HCT116 (cell line): ENCODE measurements at regions not wholly inside any gene's neighbourhood (a gene's known extent, or its start where the extent isn't known, plus 50 kb on each side); places are given as distances from the start of the nearest gene placed in this dataset.

ENCODE experiments used
- ATAC-seq: fragments of 200-7000 bp; cut with Tn5 transposase; 2 replicates; pipeline ENCODE4 v1.9.1; 2020; ENCODE audit warnings: mild to moderate bottlenecking, moderate library complexity
- BruUV-seq: library from RNA; stranded (reverse); fragments of 400-500 nt; replicated peaks from 2 replicates; lab custom pipeline; 2021; lab: Mats Ljungman, UMichigan
- CTCF ChIA-PET: fragments of 300-600 bp; sonication (Branson Sonifier 250); formaldehyde crosslinking; loops from one replicate; lab custom pipeline; 2021; ENCODE audit warnings: antibody characterized with exemption; lab: Charles Lee
- POLR2A ChIA-PET: fragments of 300-600, 350-600 bp; sonication (Branson Sonifier 250); formaldehyde crosslinking; loops from one replicate; lab custom pipeline; 2021; ENCODE audit warnings: antibody characterized with exemption; lab: Charles Lee
- RAD21 ChIA-PET, 2 experiments: fragments of 300-600 bp; sonication (Branson Sonifier 250); formaldehyde crosslinking; loops; one replicate each; lab custom pipeline; 2023; ENCODE audit warnings: low total read pairs in 2 of 2; ENCODE audit not compliant: uncharacterized antibody in 2 of 2, unreplicated experiment in 2 of 2, low non-redundant PET in 1 of 2; lab: Charles Lee
- DNase-seq: peaks from one replicate; pipeline ENCODE4 v3.0.0-alpha.2; 2010; ENCODE audit warnings: low read depth, low spot score
- H2AFZ ChIP-seq: fragments of 200-600 bp; shearing (Covaris generic), sonication (generic); 2 replicates; pipeline ENCODE4 v1.6.1; 2017; ENCODE audit warnings: low read depth, mixed run types, mixed read lengths, antibody characterized with exemption, low read length; ENCODE audit not compliant: poor library complexity, severe bottlenecking
- H3K27ac ChIP-seq: 2 replicates; pipeline ENCODE4 v1.5.1; 2012; ENCODE audit warnings: low read depth, low read length
- H3K27me3 ChIP-seq: fragments of 200-600 bp; sonication (generic); 2 replicates; pipeline ENCODE4 v1.6.1; 2016; ENCODE audit warnings: mixed run types, low read length, mixed read lengths; ENCODE audit not compliant: insufficient read depth
- H3K36me3 ChIP-seq, 2 experiments: fragments of 200-500 bp in 1 of 2; fragments of 200-600 bp in 1 of 2; sonication (Bioruptor generic) in 1 of 2; sonication (generic) in 1 of 2; 2 replicates each; pipeline versions ENCODE4 v1.5.1 to v1.6.1; 2014 to 2016; ENCODE audit warnings: low read length in 2 of 2, inconsistent platforms in 1 of 2, mixed read lengths in 1 of 2, mixed run types in 1 of 2; ENCODE audit not compliant: insufficient read depth in 2 of 2, control insufficient read depth in 1 of 2
- H3K4me1 ChIP-seq, 2 experiments: fragments of 200-600 bp in 1 of 2; sonication (generic) in 1 of 2; 2 replicates each; pipeline versions ENCODE4 v1.5.1 to v1.6.1; 2012 to 2017; ENCODE audit warnings: low read length in 2 of 2, inconsistent platforms in 1 of 2, mild to moderate bottlenecking in 1 of 2, mixed read lengths in 1 of 2, mixed run types in 1 of 2, moderate library complexity in 1 of 2; ENCODE audit not compliant: insufficient read depth in 2 of 2, control insufficient read depth in 1 of 2
- H3K4me2 ChIP-seq: fragments of 200-600 bp; sonication (generic); 2 replicates; pipeline ENCODE4 v1.6.1; 2017; ENCODE audit warnings: mixed run types, low read length, mixed read lengths
- H3K4me3 ChIP-seq, 2 experiments: fragments of 200-600 bp in 1 of 2; sonication (generic) in 1 of 2; replicated peaks in 1 of 2; 2 replicates each; pipeline ENCODE4 v1.5.1; 2011 to 2016; ENCODE audit warnings: low read length in 2 of 2, control low read depth in 1 of 2, low read depth in 1 of 2, mild to moderate bottlenecking in 1 of 2, mixed read lengths in 1 of 2, mixed run types in 1 of 2
- H3K79me2 ChIP-seq: fragments of 200-600 bp; sonication (generic); 2 replicates; pipeline ENCODE4 v1.6.1; 2017; ENCODE audit warnings: mild to moderate bottlenecking, mixed run types, low read length, moderate library complexity, mixed read lengths; ENCODE audit not compliant: insufficient read depth
- H3K9ac ChIP-seq: fragments of 200-600 bp; sonication (generic); 2 replicates; pipeline ENCODE4 v1.6.1; 2016; ENCODE audit warnings: low read length, mixed read lengths
- H3K9me2 ChIP-seq: fragments of 200-600 bp; sonication (generic), shearing (Covaris generic); 2 replicates; pipeline ENCODE4 v1.6.1; 2017; ENCODE audit warnings: mixed run types, mild to moderate bottlenecking, moderate library complexity; ENCODE audit not compliant: insufficient read depth
- H3K9me3 ChIP-seq, 2 experiments: fragments of 200-500 bp in 1 of 2; fragments of 200-600 bp in 1 of 2; sonication (Bioruptor generic) in 1 of 2; sonication (generic) in 1 of 2; 2 replicates each; pipeline ENCODE4 v1.6.1; 2014 to 2017; ENCODE audit warnings: low read length in 2 of 2, mixed read lengths in 2 of 2, inconsistent platforms in 1 of 2, low read depth in 1 of 2, mild to moderate bottlenecking in 1 of 2, mixed run types in 1 of 2, moderate library complexity in 1 of 2; ENCODE audit not compliant: control insufficient read depth in 1 of 2, insufficient read depth in 1 of 2
- H4K20me1 ChIP-seq: fragments of 200-600 bp; sonication (generic), shearing (Covaris generic); 2 replicates; pipeline ENCODE4 v1.6.1; 2017; ENCODE audit warnings: mixed run types, mild to moderate bottlenecking, moderate library complexity; ENCODE audit not compliant: insufficient read depth
- CBX3 ChIP-seq: IDR thresholded peaks from 2 replicates; pipeline ENCODE4 v1.6.1; 2012; ENCODE audit warnings: low read depth
- CEBPB ChIP-seq: IDR thresholded peaks from 2 replicates; pipeline ENCODE4 v1.6.1; 2012; ENCODE audit warnings: low read depth
- EGR1 ChIP-seq: IDR thresholded peaks from 2 replicates; pipeline ENCODE4 v1.6.1; 2012; ENCODE audit warnings: low read depth
- ELF1 ChIP-seq: IDR thresholded peaks from 2 replicates; pipeline ENCODE4 v1.6.1; 2012; ENCODE audit warnings: low read depth, borderline replicate concordance
- EZH2 ChIP-seq: fragments of 200-600 bp; sonication (generic); IDR thresholded peaks from 2 replicates; pipeline ENCODE4 v1.6.1; 2017; ENCODE audit warnings: antibody characterized with exemption, mixed run types
- JUND ChIP-seq: IDR thresholded peaks from 2 replicates; pipeline ENCODE4 v1.6.1; 2012
- POLR2A ChIP-seq: IDR thresholded peaks from 2 replicates; pipeline ENCODE4 v1.7.0; 2011; ENCODE audit warnings: borderline replicate concordance; ENCODE audit not compliant: insufficient read depth, insufficient read length; ENCODE audit errors: extremely low read depth
- POLR2AphosphoS5 ChIP-seq: IDR thresholded peaks from 2 replicates; pipeline ENCODE4 v1.6.1; 2011; ENCODE audit warnings: mild to moderate bottlenecking, low read depth, low read length, moderate library complexity
- RAD21 ChIP-seq: IDR thresholded peaks from 2 replicates; pipeline ENCODE4 v1.6.1; 2012; ENCODE audit warnings: low read depth, mild to moderate bottlenecking
- SIN3A ChIP-seq: IDR thresholded peaks from 2 replicates; pipeline ENCODE4 v1.6.1; 2012; ENCODE audit warnings: low read depth
- SP1 ChIP-seq: IDR thresholded peaks from 2 replicates; pipeline ENCODE4 v1.6.1; 2012; ENCODE audit warnings: low read depth
- SRF ChIP-seq: IDR thresholded peaks from 2 replicates; pipeline ENCODE4 v1.6.1; 2012; ENCODE audit warnings: low read depth
- TCF7L2 ChIP-seq: IDR thresholded peaks from 2 replicates; pipeline ENCODE4 v1.7.0; 2011; ENCODE audit warnings: borderline replicate concordance, inconsistent platforms; ENCODE audit not compliant: insufficient read depth, insufficient read length; ENCODE audit errors: extremely low read depth
- YY1 ChIP-seq: IDR thresholded peaks from 2 replicates; pipeline ENCODE4 v1.6.1; 2011; ENCODE audit warnings: low read length, low read depth, moderate library complexity, mild to moderate bottlenecking; ENCODE audit not compliant: insufficient replicate concordance; ENCODE audit errors: extremely low read depth
- ZFX ChIP-seq: fragments of 450-650 bp; IDR thresholded peaks from 2 replicates; pipeline ENCODE4 v1.6.1; 2017
- ZNF274 ChIP-seq: fragments of 200-500 bp; sonication (Bioruptor generic); IDR thresholded peaks from 2 replicates; pipeline ENCODE4 v1.6.1; 2014; ENCODE audit warnings: mild to moderate bottlenecking, low read depth, low read length, inconsistent platforms
- intact Hi-C: fragments of 100-400 bp; cut with micrococcal nuclease; formaldehyde crosslinking; loops from 2 replicates; pipeline ENCODE4 v1.10.0; 2022
- TF ChIP-seq, protein P1 (sequence below): IDR thresholded peaks from 2 replicates; pipeline ENCODE4 v1.6.1; 2012
- TF ChIP-seq, protein P2 (sequence below): IDR thresholded peaks from 2 replicates; pipeline ENCODE4 v1.6.1; 2011; ENCODE audit warnings: mild to moderate bottlenecking, low read length, moderate library complexity; ENCODE audit not compliant: insufficient replicate concordance; ENCODE audit errors: extremely low read depth
- TF ChIP-seq, protein P3 (sequence below), 3 experiments: fragments of 200-600 bp in 1 of 3; sonication (generic) in 1 of 3; IDR thresholded peaks in 2 of 3; conservative IDR thresholded peaks in 1 of 3; 2 replicates each; pipeline ENCODE4 v1.5.1; 2012 to 2017; ENCODE audit warnings: low read depth in 2 of 3, low read length in 2 of 3, antibody characterized with exemption in 1 of 3, borderline replicate concordance in 1 of 3, control low read depth in 1 of 3, mild to moderate bottlenecking in 1 of 3, mixed read lengths in 1 of 3, mixed run types in 1 of 3, moderate library complexity in 1 of 3; ENCODE audit not compliant: insufficient read depth in 1 of 3

DNA sequence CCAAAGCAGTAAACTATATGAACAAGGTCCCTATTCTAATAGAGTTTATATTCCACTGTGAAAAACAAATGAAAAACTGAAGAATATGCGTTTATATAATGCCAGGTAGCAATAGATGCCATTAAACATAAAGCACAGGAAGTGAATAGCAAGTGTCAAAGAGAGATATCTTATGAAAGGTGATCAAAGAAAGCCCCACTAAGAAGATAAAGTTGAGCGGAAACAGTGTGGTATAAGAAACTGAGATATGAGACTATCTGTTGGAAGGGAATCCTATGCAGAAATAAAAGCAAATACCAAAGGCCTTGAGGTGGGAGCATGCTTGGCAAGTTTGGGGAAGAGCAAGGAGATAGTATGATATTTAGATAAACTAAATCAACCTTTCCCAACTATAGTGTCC, 123.1 kb upstream of the FAR2 start (continued):
- TF ChIP-seq RAD21 (no peak), ELF1 (no peak), EZH2 (no peak), EGR1 (no peak), SIN3A (no peak), ZNF274 (no peak)
- TF ChIP-seq, protein P1, sequence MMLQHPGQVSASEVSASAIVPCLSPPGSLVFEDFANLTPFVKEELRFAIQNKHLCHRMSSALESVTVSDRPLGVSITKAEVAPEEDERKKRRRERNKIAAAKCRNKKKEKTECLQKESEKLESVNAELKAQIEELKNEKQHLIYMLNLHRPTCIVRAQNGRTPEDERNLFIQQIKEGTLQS: no peak
- TF ChIP-seq, protein P2, sequence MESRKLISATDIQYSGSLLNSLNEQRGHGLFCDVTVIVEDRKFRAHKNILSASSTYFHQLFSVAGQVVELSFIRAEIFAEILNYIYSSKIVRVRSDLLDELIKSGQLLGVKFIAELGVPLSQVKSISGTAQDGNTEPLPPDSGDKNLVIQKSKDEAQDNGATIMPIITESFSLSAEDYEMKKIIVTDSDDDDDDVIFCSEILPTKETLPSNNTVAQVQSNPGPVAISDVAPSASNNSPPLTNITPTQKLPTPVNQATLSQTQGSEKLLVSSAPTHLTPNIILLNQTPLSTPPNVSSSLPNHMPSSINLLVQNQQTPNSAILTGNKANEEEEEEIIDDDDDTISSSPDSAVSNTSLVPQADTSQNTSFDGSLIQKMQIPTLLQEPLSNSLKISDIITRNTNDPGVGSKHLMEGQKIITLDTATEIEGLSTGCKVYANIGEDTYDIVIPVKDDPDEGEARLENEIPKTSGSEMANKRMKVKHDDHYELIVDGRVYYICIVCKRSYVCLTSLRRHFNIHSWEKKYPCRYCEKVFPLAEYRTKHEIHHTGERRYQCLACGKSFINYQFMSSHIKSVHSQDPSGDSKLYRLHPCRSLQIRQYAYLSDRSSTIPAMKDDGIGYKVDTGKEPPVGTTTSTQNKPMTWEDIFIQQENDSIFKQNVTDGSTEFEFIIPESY: no peak
- TF ChIP-seq, all 23 proteins: peak for 0

DNA sequence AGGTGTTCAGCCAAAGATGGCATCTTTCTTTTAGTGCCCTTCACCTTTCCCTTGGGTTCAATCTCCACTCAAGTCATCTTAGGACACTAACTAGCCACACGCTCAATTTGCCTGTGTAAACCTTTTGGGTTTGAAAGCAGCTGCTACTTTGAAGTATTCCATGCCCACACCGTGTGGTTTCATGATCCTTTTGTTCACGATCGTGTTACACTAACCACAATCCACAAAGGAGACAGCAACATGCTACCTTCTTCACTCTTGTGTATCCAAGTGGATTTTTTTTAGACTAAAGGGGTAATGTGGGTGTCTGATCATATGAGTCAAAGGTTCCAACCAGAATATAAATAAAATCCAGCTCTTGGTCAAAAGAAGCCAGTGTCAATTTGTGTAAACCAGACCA, 122.7 kb upstream of the FAR2 start:
- no peak for TF ChIP-seq CEBPB
- no peak for TF ChIP-seq SIN3A
- TF ChIP-seq, protein P3, sequence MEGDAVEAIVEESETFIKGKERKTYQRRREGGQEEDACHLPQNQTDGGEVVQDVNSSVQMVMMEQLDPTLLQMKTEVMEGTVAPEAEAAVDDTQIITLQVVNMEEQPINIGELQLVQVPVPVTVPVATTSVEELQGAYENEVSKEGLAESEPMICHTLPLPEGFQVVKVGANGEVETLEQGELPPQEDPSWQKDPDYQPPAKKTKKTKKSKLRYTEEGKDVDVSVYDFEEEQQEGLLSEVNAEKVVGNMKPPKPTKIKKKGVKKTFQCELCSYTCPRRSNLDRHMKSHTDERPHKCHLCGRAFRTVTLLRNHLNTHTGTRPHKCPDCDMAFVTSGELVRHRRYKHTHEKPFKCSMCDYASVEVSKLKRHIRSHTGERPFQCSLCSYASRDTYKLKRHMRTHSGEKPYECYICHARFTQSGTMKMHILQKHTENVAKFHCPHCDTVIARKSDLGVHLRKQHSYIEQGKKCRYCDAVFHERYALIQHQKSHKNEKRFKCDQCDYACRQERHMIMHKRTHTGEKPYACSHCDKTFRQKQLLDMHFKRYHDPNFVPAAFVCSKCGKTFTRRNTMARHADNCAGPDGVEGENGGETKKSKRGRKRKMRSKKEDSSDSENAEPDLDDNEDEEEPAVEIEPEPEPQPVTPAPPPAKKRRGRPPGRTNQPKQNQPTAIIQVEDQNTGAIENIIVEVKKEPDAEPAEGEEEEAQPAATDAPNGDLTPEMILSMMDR (IDR thresholded peaks at IDR 0.05 in 2 of 3, conservative IDR thresholded peaks at IDR 0.05 in 1 of 3; ENCODE audit: borderline replicate concordance in 1 of 3, insufficient read depth in 1 of 3, low read depth in 2 of 3, low read length in 2 of 3): no peak
- no peak for TF ChIP-seq ELF1
- TF ChIP-seq POLR2AphosphoS5: no peak
- no peak for TF ChIP-seq TCF7L2
- no peak for TF ChIP-seq SP1
- TF ChIP-seq, protein P1: no peak
- TF ChIP-seq YY1: no peak
- no peak for TF ChIP-seq ZNF274
- no peak for TF ChIP-seq EZH2
- TF ChIP-seq JUND: no peak
- TF ChIP-seq ZFX: no peak
- TF ChIP-seq, protein P2: no peak
- no peak for TF ChIP-seq EGR1
- TF ChIP-seq CBX3: no peak
- no peak for TF ChIP-seq POLR2A
- TF ChIP-seq SRF: no peak
- TF ChIP-seq RAD21: no peak
- no peak overlapping the region for H3K27ac ChIP-seq
- no peaks in the 10 kb centered on the region for H4K20me1 ChIP-seq
- H3K27me3 ChIP-seq: no peaks in the 10 kb centered on the region
- H3K9ac ChIP-seq: no peak overlapping the region
- H3K4me3 ChIP-seq: no peak overlapping the region
- H3K36me3 ChIP-seq: no peaks in the 10 kb centered on the region
- ChIA-PET POLR2A (no interaction called here), RAD21 (no interaction called here), CTCF (no interaction called here)
- intact Hi-C loops: loop anchor here (5.0 kb wide), 1 partner anchor 1169 kb away; no protein-coding TSS in a partner anchor
- H3K4me2 ChIP-seq: no peak overlapping the region
- no peaks in the 10 kb centered on the region for H3K9me3 ChIP-seq
- DNase-seq (no peak), ATAC-seq (no peak)
- no peak overlapping the region for H2AFZ ChIP-seq
- H3K4me1 ChIP-seq: no peaks in the 10 kb centered on the region
- H3K79me2 ChIP-seq: no peaks in the 10 kb centered on the region
- H3K9me2 ChIP-seq: 0 out of 2 replicates have a peak, but pooled peaks cover 2% of the 10 kb centered on the region
- BruUV-seq: no TSS peak
